Aorta (tissue), 5 donors: ENCODE measurements at regions not wholly inside any gene's neighbourhood (a gene's known extent, or its start where the extent isn't known, plus 50 kb on each side); places are given as distances from the start of the nearest gene placed in this dataset.

Experiments used
- ATAC-seq: fragments of 200-7000 bp; cut with Tn5 transposase; one replicate; pipeline ENCODE4 v1.9.1; 2022; ENCODE audit warnings: moderate library complexity; ENCODE audit not compliant: low FRiP score
- DNase-seq, 2 donors: peaks; one replicate each; pipeline ENCODE4 v3.0.0-alpha.2; 2020
- H3K27ac ChIP-seq, 2 donors: one replicate each; pipeline ENCODE4 v1.5.1; 2013; ENCODE audit warnings: low read length in 2 of 2, mild to moderate bottlenecking in 2 of 2, moderate library complexity in 2 of 2, control low read depth in 1 of 2, inconsistent platforms in 1 of 2, low read depth in 1 of 2
- H3K27me3 ChIP-seq, 2 donors: one replicate each; pipeline ENCODE4 v1.6.1; 2013; ENCODE audit warnings: control low read depth in 1 of 2, low read length in 1 of 2, mild to moderate bottlenecking in 1 of 2, moderate library complexity in 1 of 2; ENCODE audit not compliant: insufficient read depth in 2 of 2, control insufficient read depth in 1 of 2
- H3K36me3 ChIP-seq, 2 donors: one replicate each; pipeline ENCODE4 v1.6.1; 2013; ENCODE audit warnings: control low read depth in 1 of 2, low read length in 1 of 2, mild to moderate bottlenecking in 1 of 2; ENCODE audit not compliant: insufficient read depth in 2 of 2, control insufficient read depth in 1 of 2
- H3K4me1 ChIP-seq, 2 donors: one replicate each; pipeline ENCODE4 v1.6.1; 2013; ENCODE audit warnings: low read length in 2 of 2, control low read depth in 1 of 2, mild to moderate bottlenecking in 1 of 2, moderate library complexity in 1 of 2; ENCODE audit not compliant: insufficient read depth in 2 of 2, control insufficient read depth in 1 of 2
- H3K4me3 ChIP-seq, 2 donors: one replicate each; pipeline ENCODE4 v1.5.1; 2013; ENCODE audit warnings: low read length in 2 of 2, control low read depth in 1 of 2, mild to moderate bottlenecking in 1 of 2
- H3K9me3 ChIP-seq: one replicate; pipeline ENCODE4 v1.6.1; 2013; ENCODE audit warnings: mild to moderate bottlenecking, low read length; ENCODE audit not compliant: control insufficient read depth
- WGBS, 2 donors: extraction: QIAGEN DNeasy Blood & Tissue Kit; methylation state at CpG; one replicate each; pipeline ENCODE4 v1.1.7; 2013; 5-methylcytosine and 5-hydroxymethylcytosine counted together
- intact Hi-C, 2 donors: fragments of 100-400 bp; cut with DNase I; formaldehyde crosslinking; loops; one replicate each; pipeline versions ENCODE4 v1.14.2 to v1.15.0; 2022
- donor health status: healthy with polysubstance abuse.
- donor health status: Bipolar disorder and iron deficiency.
- donor health status: DM: no; HTN: no; CAD: no.
- donor health status: DM: no; HTN: no; CAD: no.
- donor health status: DM: yes; HTN: yes; CAD: no.

- no peaks in the 10 kb centered on the region for H3K27me3 ChIP-seq
- DNase-seq (no peak), ATAC-seq (no peak)
- H3K4me3 ChIP-seq: no peak overlapping the region
- H3K36me3 ChIP-seq: no peaks in the 10 kb centered on the region
- no peak overlapping the region for H3K27ac ChIP-seq
- 5 to 6% methylated on average over 4 of the region's 4 CpGs for WGBS, 2 donors
- H3K4me1 ChIP-seq: no peaks in the 10 kb centered on the region
- no peaks in the 10 kb centered on the region for H3K9me3 ChIP-seq
- intact Hi-C loops: no loop called here
Measured at GRCh38 chr10:131436458-131436857, 124.9 kb upstream of the TCERG1L start.

GRCh38 chr10:131437556-131438475, 126.3 kb upstream of the TCERG1L start:
- 82 to 83% methylated on average over 13 of the region's 13 CpGs for WGBS, 2 donors
- intact Hi-C loops: no loop called here
- H3K4me1 ChIP-seq: no peaks in the 10 kb centered on the region
- H3K27ac ChIP-seq: no peak overlapping the region
- ATAC-seq (no peak), DNase-seq (no peak)
- no peaks in the 10 kb centered on the region for H3K36me3 ChIP-seq
- no peak overlapping the region for H3K4me3 ChIP-seq
- H3K9me3 ChIP-seq: no peaks in the 10 kb centered on the region
- no peaks in the 10 kb centered on the region for H3K27me3 ChIP-seq

- Histone ChIP-seq H3K27ac (no peak overlapping the region), H3K27me3 (no peaks in the 10 kb centered on the region), H3K4me1 (no peaks in the 10 kb centered on the region), H3K36me3 (no peaks in the 10 kb centered on the region), H3K4me3 (no peak overlapping the region), H3K9me3 (no peaks in the 10 kb centered on the region)
- no peak for ATAC-seq
- DNase-seq: no peak
- intact Hi-C loops: no loop called here
- WGBS, 2 donors: 60 to 75% methylated on average over 4 of the region's 4 CpGs
Measured at GRCh38 chr10:131438665-131439064, 127.1 kb upstream of the TCERG1L start.

DNA sequence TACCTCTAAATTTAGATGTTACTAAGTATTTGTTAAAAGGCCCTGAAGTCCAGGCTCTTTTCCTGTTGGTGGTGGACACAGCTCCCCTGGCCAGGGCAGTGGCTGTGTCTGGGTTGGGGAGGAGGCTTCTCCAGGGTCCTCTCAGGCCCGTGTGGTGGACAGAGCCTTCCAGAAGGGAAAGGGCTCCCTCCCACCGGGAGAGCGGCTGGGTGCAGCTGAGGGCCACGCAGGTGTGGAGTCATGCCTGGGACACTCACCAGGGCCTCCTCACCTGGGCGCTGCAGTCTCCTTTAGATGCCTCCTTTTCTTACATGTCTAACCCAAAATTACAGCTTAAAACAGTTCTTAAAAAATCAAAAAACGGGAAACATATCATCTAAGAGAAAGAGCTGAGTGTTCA, 128.2 kb upstream of the TCERG1L start:
- no peak overlapping the region for H3K4me3 ChIP-seq
- ATAC-seq: no peak
- no peaks in the 10 kb centered on the region for H3K4me1 ChIP-seq
- DNase-seq: no peak
- intact Hi-C loops: no loop called here
- no peaks in the 10 kb centered on the region for H3K27me3 ChIP-seq
- H3K27ac ChIP-seq: no peak overlapping the region
- no peaks in the 10 kb centered on the region for H3K9me3 ChIP-seq
- no peaks in the 10 kb centered on the region for H3K36me3 ChIP-seq
- 82 to 83% methylated on average over 6 of the region's 6 CpGs for WGBS, 2 donors

DNA sequence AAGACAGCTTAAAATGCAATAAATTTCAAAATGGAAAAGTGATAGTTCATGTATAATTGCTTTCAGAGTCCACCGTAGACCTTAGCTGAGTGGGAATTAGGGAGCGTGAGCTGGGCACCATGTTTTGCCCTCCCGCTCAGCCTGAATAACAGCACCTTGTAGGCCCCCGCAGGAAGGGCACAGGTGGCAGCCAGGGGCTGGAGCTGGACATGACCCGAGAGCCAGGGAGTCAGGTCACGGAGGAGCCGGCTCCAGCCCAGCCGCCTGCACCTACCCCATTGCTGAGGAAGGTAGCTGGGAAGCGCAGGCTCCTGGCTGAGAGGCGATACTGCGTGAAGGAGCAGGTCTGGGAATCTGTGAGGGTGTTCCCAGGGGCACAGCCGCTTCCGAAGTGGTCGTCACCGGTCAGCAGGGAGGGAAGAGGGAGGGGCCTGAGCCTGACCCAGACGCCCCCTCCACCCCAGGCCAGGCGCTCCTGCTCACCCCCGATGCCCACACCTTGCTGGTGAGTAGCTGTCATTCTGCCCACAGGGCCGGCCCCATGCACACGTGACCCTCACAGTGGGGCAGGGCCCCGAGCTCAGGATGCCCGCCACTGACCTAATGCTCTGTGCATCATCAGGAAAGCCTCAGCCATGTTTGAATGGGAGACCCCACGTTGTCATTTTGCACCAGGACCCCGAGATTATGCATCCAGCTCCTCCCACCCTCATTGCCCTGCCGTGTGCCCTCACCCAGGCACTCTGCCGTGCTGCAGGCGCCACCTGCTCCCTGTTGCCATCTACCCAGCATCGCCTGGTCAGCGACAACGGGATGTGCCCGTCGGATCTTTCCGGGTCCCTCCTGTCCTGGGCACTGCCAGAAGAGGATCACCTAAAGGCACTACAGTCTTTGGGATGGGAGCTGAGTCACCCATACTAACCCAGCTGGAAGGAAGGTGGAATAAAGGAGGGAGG, 129.2 kb upstream of the TCERG1L start:
- H3K4me1 ChIP-seq: no peaks in the 10 kb centered on the region
- DNase-seq: no peak
- H3K27me3 ChIP-seq: no peaks in the 10 kb centered on the region
- intact Hi-C loops: no loop called here
- H3K36me3 ChIP-seq: no peaks in the 10 kb centered on the region
- H3K4me3 ChIP-seq: no peak overlapping the region
- H3K9me3 ChIP-seq: no peaks in the 10 kb centered on the region
- 71 to 72% methylated on average over 32 to 33 of the region's 33 CpGs for WGBS, 2 donors
- ATAC-seq: no peak
- no peak overlapping the region for H3K27ac ChIP-seq

- ATAC-seq (no peak), DNase-seq (no peak)
- Histone ChIP-seq H3K27me3 (no peaks in the 10 kb centered on the region), H3K9me3 (no peaks in the 10 kb centered on the region), H3K4me3 (no peak overlapping the region), H3K27ac (no peak overlapping the region), H3K4me1 (no peaks in the 10 kb centered on the region), H3K36me3 (no peaks in the 10 kb centered on the region)
- intact Hi-C loops: no loop called here
- WGBS, 2 donors: 70 to 74% methylated on average over 8 of the region's 8 CpGs
Measured at GRCh38 chr10:131442271-131442670, 130.8 kb upstream of the TCERG1L start.

DNA sequence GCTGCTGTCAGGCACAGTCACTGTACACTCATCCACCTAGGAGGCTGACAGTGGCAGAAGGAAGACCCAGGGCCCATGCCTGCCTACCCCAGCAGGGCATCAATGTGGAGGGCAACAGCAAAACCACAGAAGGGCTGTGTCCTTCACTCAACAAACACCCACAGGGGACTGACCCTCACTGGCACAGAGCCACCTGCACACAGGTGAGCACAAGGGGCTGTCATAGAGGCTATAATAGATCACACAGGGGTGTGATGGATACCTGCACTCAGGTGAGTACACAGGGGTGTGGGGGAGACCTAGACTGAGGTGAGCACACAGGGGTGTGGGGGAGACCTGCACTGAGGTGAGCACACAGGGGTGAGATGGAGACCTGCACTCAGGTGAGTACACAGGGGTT, 132.8 kb upstream of the TCERG1L start:
- ATAC-seq: no peak
- Histone ChIP-seq H3K36me3 (no peaks in the 10 kb centered on the region), H3K9me3 (no peaks in the 10 kb centered on the region), H3K27ac (no peak overlapping the region), H3K4me3 (no peak overlapping the region), H3K4me1 (no peaks in the 10 kb centered on the region), H3K27me3 (no peaks in the 10 kb centered on the region)
- no peak for DNase-seq
- intact Hi-C loops: no loop called here

DNA sequence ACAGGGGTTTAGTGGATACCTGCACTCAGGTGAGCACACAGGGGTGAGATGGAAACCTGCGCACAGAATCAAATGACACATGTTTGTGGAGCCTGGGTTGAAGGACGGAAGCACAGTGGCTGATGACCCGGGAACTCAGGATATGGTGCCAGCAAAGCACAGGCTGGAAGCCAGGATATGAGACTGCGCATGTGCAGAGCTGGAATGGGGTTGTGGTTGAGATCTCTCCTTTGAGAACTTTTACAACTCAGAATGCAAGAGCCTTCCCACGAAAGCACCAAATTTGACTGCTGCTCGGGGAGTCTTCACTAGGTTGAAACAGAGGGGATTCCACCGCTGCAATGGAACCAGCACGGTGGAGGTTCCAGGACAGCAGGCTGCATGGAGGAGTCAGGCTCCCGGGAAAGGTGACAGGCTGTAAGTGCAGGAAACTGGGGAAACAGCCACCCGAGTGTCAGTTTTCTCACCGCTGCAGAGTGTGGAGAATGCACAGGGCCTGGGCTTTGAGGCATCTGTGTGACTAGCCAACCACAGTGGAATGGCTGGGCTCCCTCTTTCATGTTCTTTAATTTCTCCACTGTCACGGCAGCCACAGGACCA, 133.4 kb upstream of the TCERG1L start:
- no peaks in the 10 kb centered on the region for H3K36me3 ChIP-seq
- no peaks in the 10 kb centered on the region for H3K9me3 ChIP-seq
- H3K27ac ChIP-seq: no peak overlapping the region
- H3K4me1 ChIP-seq: no peaks in the 10 kb centered on the region
- intact Hi-C loops: no loop called here
- no peaks in the 10 kb centered on the region for H3K27me3 ChIP-seq
- ATAC-seq (no peak), DNase-seq (no peak)
- WGBS, 2 donors: 29 to 32% methylated on average over 12 of the region's 12 CpGs
- no peak overlapping the region for H3K4me3 ChIP-seq
